ENCODE measurements at regions not wholly inside any gene's neighbourhood (a gene's known extent, or its start where the extent isn't known, plus 50 kb on each side); places are given as distances from the start of the nearest gene placed in this dataset.

GRCh38 chr13:88112526-88112925, 441.4 kb downstream of the SLITRK5 start:
- TF ChIP-seq POLR2AphosphoS5 (IDR thresholded peaks at IDR 0.05; ENCODE audit: low read depth, low read length), result no peak
- no peak for TF ChIP-seq POLR2A (IDR thresholded peaks at IDR 0.05; ENCODE audit: low read depth, low read length)
- TF ChIP-seq TAF1 (IDR thresholded peaks at IDR 0.05; ENCODE audit: borderline replicate concordance, low read depth, low read length), result no peak

Data from GM12892 (cell line).